SJSA1 (cell line): ENCODE measurements at regions not wholly inside any gene's neighbourhood (a gene's known extent, or its start where the extent isn't known, plus 50 kb on each side); places are given as distances from the start of the nearest gene placed in this dataset.
"Not testable (repeated sequence)": the region's sequence is repeated elsewhere in the genome, so short reads cannot be mapped to it uniquely, and the experiment has no call there.

Experiments used
- DNase-seq, 2 experiments: peaks; one replicate each; pipeline ENCODE4 v3.0.0-alpha.2; 2015 to 2020; ENCODE audit warnings: low spot score in 2 of 2, low read depth in 1 of 2
- H3K27ac ChIP-seq: fragments of 250-450 bp; sonication (Bioruptor Pico); 2 replicates; pipeline ENCODE4 v1.5.1; 2020; ENCODE audit warnings: mild to moderate bottlenecking, moderate library complexity
- H3K27me3 ChIP-seq: fragments of 250-450 bp; sonication (Bioruptor Pico); replicated peaks from 2 replicates; pipeline ENCODE4 v1.5.1; 2020; ENCODE audit warnings: mild to moderate bottlenecking, moderate library complexity
- H3K36me3 ChIP-seq: fragments of 250-450 bp; sonication (Bioruptor Pico); 2 replicates; pipeline ENCODE4 v1.5.1; 2020; ENCODE audit warnings: mild to moderate bottlenecking
- H3K4me1 ChIP-seq: fragments of 250-450 bp; sonication (Bioruptor Pico); replicated peaks from 2 replicates; pipeline ENCODE4 v1.6.1; 2021; ENCODE audit warnings: mild to moderate bottlenecking
- H3K4me3 ChIP-seq: fragments of 250-450 bp; sonication (Bioruptor Pico); 2 replicates; pipeline ENCODE4 v1.5.1; 2020; ENCODE audit warnings: mild to moderate bottlenecking
- H3K9me3 ChIP-seq: fragments of 250-450 bp; sonication (Bioruptor Pico); replicated peaks from 2 replicates; pipeline ENCODE4 v1.5.1; 2020; ENCODE audit warnings: mild to moderate bottlenecking

DNA sequence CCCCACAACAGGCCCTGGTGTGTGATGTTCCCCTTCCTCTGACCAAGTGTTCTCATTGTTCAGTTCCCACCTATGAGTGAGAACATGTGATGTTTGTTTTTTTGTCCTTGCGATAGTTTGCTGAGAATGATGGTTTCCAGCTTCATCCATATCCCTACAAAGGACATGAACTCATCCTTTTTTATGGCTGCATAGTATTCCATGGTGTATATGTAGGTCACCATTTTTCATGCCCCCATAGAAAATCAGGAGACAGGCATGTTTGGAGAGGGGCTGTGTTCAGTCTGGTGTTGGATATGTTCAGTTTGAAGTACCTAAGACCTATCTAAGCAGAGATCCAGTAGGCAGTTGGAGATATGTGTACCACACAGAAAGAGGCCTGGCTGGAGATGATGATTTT, 111.2 kb downstream of the MTX3 start:
- not testable (repeated sequence) for H3K27ac ChIP-seq, H3K9me3 ChIP-seq, H3K27me3 ChIP-seq, DNase-seq, H3K4me1 ChIP-seq, H3K4me3 ChIP-seq, H3K36me3 ChIP-seq

DNA sequence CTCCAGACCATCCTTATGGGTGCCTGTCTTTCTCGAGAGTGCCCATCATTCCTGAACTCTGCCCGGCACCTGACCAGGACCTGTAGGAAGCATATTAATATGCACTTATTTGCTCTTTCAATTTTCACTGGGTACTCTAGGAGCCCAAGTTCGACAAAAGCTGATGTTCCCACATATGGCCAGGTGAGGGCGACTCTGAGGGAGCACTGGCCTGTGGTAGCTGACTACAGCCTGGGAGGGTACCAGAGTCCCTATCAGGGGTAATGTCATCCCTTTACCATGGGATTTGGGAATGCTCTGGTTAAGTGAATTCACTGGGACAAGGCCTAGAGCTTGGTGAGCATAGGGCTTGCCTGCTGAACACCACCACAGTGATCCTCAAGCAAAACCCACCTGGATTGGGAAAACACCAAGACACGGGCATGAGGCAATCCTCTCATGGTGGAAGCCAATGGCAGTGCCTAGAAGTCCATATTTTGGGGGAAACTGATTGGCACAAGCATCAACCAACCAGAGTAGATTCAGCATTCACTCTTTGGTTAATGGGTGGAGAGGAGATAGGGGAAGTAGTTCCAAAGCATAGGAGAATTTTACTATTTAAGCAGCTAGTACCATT, 112.2 kb downstream of the MTX3 start:
- Histone ChIP-seq H3K27ac (no peak overlapping the region), H3K27me3 (no peaks in the 10 kb centered on the region), H3K4me1 (no peaks in the 10 kb centered on the region), H3K36me3 (no peaks in the 10 kb centered on the region), H3K4me3 (no peak overlapping the region), H3K9me3 (no peaks in the 10 kb centered on the region)
- DNase-seq = no peak

DNA sequence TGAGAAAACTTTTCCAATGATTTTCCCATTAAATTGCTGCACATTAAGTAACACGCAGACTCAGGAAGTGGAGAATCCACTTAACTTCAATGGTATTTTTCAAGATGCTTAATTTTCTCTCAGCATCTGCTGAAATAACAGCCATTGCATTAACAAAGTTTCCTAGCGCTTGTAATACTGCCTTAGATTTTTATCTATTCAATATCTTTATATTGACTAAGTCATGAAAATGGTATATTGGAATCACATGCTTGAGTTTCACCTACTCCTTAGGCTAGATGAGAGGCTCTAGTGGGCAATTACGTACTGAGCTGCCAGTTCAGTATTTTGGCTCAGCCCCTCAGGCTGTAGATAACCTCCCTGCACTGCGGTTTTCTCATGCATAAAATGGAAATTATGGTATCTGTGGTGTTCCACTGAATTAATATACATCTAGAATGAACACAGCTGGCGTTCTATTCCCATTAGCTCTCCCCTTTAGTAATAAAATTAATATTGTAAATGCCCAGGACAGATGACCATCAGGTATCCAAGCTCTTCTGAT, 112.9 kb downstream of the MTX3 start:
- no peak overlapping the region for H3K27ac ChIP-seq
- no peaks in the 10 kb centered on the region for H3K36me3 ChIP-seq
- DNase-seq = no peak
- H3K9me3 ChIP-seq = no peaks in the 10 kb centered on the region
- H3K4me3 ChIP-seq = no peak overlapping the region
- no peaks in the 10 kb centered on the region for H3K4me1 ChIP-seq
- H3K27me3 ChIP-seq = no peaks in the 10 kb centered on the region

DNA sequence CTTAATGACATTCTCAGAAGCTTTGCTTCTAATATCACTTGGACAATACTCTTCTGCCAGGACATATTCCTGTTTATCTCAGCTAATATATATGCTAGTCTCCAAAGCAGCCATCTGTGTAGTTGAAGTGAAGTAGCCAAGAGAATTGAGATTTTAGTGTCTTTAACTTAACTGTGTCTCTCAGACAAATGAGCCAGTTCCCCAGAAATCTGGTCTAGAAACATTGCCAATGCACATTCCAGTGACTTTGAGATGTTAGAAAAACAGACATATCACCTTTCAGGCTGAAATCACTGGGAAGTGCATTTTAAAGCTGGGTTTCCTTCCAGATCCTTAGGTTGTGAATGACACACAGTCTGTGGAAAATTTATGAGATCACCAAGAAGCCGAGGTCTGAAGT, 114.6 kb downstream of the MTX3 start:
- Histone ChIP-seq H3K27me3 (no peaks in the 10 kb centered on the region), H3K36me3 (no peaks in the 10 kb centered on the region), H3K27ac (no peak overlapping the region), H3K4me3 (no peak overlapping the region), H3K9me3 (no peaks in the 10 kb centered on the region), H3K4me1 (no peaks in the 10 kb centered on the region)
- DNase-seq = no peak

DNA sequence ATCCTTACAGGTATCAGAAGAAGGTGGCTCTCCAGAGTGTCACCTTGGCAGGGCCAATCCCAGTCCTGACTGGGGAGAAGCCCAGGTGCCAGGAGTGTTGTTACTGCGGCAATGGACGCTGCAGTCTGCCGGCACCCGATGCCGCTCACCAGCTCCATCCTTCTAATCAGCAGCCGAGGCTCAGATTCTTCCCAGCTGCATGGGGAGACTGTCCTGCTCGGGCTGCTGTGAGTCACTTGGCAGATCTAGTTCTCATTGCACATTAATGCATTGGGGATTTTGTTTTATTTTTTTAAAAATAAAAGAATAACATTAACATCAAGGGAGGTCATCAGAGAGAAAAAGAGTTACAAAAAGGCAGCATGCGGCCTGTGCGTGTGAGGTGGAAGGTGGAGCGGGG, 115.8 kb downstream of the MTX3 start:
- H3K36me3 ChIP-seq = no peaks in the 10 kb centered on the region
- H3K27me3 ChIP-seq = no peaks in the 10 kb centered on the region
- no peak overlapping the region for H3K4me3 ChIP-seq
- H3K9me3 ChIP-seq = no peaks in the 10 kb centered on the region
- no peak for DNase-seq
- H3K27ac ChIP-seq = no peak overlapping the region
- H3K4me1 ChIP-seq = no peaks in the 10 kb centered on the region

DNA sequence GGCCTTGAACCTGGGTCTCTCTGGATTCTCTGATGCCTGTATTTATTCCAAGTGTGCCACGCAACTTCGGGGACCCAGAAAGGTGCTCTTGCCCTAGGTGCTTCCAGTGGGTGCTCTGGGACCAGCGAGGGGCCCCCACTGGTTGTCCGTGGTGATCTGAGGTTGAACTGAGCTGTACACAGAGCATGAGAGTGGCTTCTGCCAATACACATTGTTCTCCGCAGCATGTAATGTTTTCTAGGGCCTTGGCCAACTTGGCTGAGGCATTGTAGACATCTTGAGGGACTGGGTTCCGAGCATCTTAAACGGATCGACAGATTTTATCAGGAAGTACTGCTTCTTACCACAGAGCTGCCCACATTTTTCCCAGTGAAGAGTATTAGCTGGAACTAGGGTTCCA, 117.9 kb downstream of the MTX3 start:
- Histone ChIP-seq H3K27ac (no peak overlapping the region), H3K36me3 (no peaks in the 10 kb centered on the region), H3K4me3 (no peak overlapping the region), H3K4me1 (no peaks in the 10 kb centered on the region), H3K9me3 (no peaks in the 10 kb centered on the region), H3K27me3 (no peaks in the 10 kb centered on the region)
- DNase-seq = no peak

DNA sequence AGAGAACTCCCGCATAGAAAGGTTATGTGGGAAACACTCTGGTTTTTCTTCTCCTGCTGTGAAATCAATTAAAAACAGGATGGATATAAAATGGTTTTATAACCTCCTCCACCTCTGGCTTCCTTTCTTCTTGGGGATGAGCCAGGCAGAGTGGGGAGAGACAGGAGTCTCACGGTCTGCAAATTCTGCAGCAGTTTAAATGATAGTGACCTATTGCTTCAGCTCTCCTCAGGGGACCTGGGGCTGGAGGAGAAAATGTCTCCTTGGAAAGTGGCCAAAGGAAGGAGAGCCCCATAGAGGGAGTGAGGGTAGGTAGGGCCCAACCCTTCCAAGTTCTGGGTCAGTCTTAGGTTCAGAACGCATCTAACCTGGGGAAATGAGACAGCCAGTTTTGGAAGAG, 118.8 kb downstream of the MTX3 start:
- no peaks in the 10 kb centered on the region for H3K36me3 ChIP-seq
- no peaks in the 10 kb centered on the region for H3K4me1 ChIP-seq
- H3K27me3 ChIP-seq = no peaks in the 10 kb centered on the region
- no peak overlapping the region for H3K4me3 ChIP-seq
- H3K9me3 ChIP-seq = no peaks in the 10 kb centered on the region
- H3K27ac ChIP-seq = no peak overlapping the region
- DNase-seq = no peak

DNA sequence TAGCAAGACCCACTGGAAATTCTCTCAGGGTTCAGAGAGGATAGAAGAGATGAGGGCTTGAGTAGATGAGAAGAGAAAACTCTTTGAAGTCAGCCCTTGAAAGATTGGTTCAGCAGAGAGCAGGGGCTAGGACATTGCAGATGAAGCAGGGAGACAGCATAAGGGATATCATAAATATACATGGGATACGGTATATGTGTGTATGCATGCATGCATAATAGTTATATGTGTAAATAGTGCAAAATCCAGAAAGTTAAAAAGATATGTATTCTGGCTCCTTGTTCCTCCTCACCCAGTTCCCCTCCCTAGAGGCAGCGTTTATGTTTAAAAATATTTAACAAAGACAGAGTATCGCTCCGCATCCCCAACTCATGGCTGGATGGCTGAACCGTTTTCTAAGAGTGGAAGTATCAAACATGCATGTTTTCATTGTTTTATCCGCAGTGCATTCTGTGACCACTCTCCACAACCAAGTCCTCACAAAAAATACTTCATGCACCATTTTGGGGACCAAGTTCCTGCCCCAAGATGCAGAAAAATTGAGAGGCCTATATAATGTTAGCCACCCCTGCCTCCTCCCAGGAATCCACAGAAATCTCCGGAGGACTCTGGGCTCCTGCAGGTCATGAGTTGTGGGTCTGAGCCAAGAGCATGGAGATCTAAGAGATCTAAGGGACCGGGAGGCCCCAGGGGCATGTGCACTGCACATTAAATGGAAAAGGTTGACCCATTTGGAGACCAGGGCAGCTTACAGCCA, 119.5 kb downstream of the MTX3 start:
- H3K4me1 ChIP-seq = no peaks in the 10 kb centered on the region
- no peaks in the 10 kb centered on the region for H3K27me3 ChIP-seq
- no peak overlapping the region for H3K4me3 ChIP-seq
- H3K27ac ChIP-seq = no peak overlapping the region
- no peak for DNase-seq
- H3K9me3 ChIP-seq = no peaks in the 10 kb centered on the region
- H3K36me3 ChIP-seq = no peaks in the 10 kb centered on the region

DNA sequence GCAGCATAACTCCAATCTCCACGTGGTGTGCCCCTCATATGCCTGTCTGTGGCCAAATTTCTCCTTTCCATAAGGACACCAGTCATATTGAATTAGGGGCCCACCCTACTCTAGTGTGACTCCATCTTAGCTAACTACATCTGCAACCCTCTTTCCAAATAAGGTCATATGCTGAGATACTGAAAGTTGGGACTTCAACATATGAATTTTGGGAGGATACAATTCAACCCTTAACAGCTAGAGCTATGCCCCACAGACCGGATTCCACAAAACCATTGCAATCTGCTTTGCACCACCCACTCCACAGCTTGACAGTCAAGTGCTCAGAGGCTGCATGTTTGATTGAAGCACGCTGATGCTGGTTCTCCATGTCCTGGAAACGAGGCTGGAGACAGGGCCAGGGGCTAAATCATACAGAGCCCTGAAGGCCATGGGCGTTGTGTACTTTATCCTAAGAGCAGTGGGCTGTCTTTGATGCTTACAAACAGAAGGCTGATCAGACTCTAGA, 122.8 kb downstream of the MTX3 start:
- Histone ChIP-seq H3K36me3 (no peaks in the 10 kb centered on the region), H3K9me3 (no peaks in the 10 kb centered on the region), H3K27ac (no peak overlapping the region), H3K4me3 (no peak overlapping the region), H3K4me1 (no peaks in the 10 kb centered on the region), H3K27me3 (no peaks in the 10 kb centered on the region)
- no peak for DNase-seq

DNA sequence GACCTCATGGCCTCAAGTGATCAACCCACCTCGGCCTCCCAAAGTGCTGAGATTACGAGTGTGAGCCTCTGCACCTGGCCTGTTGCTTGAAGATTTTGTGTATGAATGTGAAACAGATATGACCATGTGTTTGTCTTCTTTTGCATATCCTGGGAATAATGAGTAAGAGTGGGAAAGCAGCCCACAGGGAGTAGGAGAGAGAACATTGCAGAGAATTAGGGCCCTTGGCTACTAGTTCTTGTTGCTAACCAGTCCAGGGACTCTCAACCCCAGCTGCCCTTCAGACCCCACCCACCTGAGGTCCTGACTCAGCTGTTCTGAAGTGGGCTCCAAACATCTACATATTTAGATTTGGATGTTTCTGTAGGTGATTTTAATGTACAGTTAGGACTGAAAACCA, 125.5 kb downstream of the MTX3 start:
- DNase-seq = no peak
- H3K4me1 ChIP-seq = no peaks in the 10 kb centered on the region
- no peak overlapping the region for H3K4me3 ChIP-seq
- H3K36me3 ChIP-seq = no peaks in the 10 kb centered on the region
- H3K9me3 ChIP-seq = no peaks in the 10 kb centered on the region
- no peaks in the 10 kb centered on the region for H3K27me3 ChIP-seq
- no peak overlapping the region for H3K27ac ChIP-seq

DNA sequence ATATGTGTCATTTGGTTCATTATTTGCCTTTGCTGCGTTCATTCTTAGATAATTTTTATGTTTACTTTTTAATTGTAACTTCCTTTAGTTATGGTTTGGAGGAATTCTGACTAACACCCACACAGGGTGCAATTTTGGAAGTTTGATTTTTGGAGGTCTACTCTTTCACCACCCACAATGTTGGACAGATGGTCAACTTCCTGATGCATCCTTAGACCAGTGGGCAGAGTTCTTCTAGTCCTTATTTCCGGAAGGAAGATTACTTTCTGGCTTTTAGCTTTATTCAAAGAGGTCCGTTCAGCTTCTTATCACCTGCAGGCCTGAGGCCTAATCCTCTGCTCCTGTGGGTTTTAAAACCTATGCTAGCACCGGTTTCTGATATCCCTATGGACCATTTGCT, 126.7 kb downstream of the MTX3 start:
- no peaks in the 10 kb centered on the region for H3K9me3 ChIP-seq
- H3K36me3 ChIP-seq = no peaks in the 10 kb centered on the region
- no peak for DNase-seq
- H3K27me3 ChIP-seq = no peaks in the 10 kb centered on the region
- no peak overlapping the region for H3K27ac ChIP-seq
- H3K4me1 ChIP-seq = no peaks in the 10 kb centered on the region
- no peak overlapping the region for H3K4me3 ChIP-seq

DNA sequence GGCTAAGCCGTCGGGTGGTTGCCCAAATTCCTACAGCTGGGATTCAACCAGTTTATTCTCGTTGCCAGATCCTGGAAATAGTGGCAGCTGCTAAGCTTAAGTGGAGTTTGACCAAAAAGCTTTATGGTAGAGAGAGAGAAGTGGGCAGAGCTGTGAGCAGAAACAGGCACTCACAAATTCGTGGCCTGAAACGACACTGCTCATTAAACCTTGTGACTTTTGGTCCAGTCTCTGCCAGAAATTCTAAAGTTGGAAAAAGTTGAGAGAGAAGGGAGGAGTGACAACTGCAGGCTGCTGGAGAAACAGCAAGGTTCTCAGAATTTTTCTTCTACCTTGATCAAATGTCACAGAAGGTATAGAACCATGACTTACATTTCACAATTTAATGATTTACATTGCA, 131.5 kb downstream of the MTX3 start:
- no peak for DNase-seq
- Histone ChIP-seq H3K27me3 (0 out of 2 replicates have a peak, but pooled peaks cover 2% of the 10 kb centered on the region), H3K9me3 (no peaks in the 10 kb centered on the region), H3K4me1 (no peaks in the 10 kb centered on the region), H3K36me3 (no peaks in the 10 kb centered on the region), H3K4me3 (no peak overlapping the region), H3K27ac (no peak overlapping the region)

DNA sequence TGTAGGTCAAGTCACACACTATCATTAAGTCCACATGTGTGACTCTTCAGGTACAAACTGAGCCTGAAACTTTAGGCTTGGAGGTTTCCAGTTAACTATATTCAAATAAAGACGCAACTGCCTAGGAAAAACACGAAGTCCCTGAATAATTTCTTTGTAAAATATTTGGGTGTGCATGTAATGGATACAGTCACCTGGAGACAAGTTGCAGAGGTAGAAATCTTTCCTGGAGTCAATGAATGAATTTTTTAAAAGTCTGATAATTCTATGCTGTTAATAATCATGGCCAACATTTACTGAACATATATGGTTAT, 132.7 kb downstream of the MTX3 start:
- Histone ChIP-seq H3K27me3 (0 out of 2 replicates have a peak, but pooled peaks cover 2% of the 10 kb centered on the region), H3K4me1 (no peaks in the 10 kb centered on the region), H3K27ac (no peak overlapping the region), H3K4me3 (no peak overlapping the region), H3K36me3 (no peaks in the 10 kb centered on the region), H3K9me3 (no peaks in the 10 kb centered on the region)
- no peak for DNase-seq

DNA sequence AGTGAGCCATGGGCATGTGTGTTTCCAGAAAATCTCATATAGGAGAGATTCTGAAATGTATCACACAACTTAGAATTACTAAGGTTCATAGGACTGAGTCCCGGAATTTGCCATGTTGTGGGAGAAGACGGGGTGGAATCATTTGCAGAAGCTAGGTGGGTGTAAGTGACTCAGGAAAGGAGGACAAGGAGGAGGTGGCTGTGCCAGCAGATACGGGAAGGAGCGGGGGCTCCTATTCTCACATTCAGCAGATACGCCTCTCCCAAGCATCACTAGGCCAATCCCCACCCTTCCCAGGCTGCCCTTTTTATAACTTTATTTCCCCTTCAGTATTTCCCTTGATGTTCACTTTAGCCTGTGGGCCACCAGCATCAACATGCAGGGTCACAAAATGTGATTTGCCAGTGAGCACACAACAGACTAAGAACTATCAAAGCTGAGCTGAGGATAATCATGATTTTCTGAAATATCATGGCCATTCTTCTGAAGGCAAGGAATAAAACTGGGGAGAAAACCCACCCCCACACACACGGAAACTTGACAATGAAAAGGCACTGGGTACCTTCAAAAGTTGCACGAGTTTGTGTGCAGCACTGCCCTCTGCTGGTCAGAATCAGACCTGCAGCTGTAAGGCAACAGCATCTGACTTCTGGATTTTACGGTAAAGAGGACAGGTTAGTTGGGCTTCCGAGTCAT, 133.2 kb downstream of the MTX3 start:
- DNase-seq = peak; percentile 48 to 61
- Histone ChIP-seq H3K9me3 (no peaks in the 10 kb centered on the region), H3K27me3 (0 out of 2 replicates have a peak, but pooled peaks cover 2% of the 10 kb centered on the region), H3K4me3 (no peak overlapping the region), H3K36me3 (no peaks in the 10 kb centered on the region), H3K27ac (no peak overlapping the region), H3K4me1 (no peaks in the 10 kb centered on the region)
